ENCODE measurements at regions not wholly inside any gene's neighbourhood (a gene's known extent, or its start where the extent isn't known, plus 50 kb on each side); places are given as distances from the start of the nearest gene placed in this dataset.

GRCh38 chr15:48012191-48012590, 108.6 kb upstream of the SLC24A5 start:
- no peak overlapping the region for H3K18ac ChIP-seq (ENCODE audit: extremely low read depth, low read length)
- no peaks in the 10 kb centered on the region for H3K27me3 ChIP-seq (replicated peaks in 1 of 4; ENCODE audit: control insufficient read depth in 3 of 4, extremely low read depth in 1 of 4, insufficient read depth in 3 of 4, low read length in 3 of 4)
- H3K14ac ChIP-seq (ENCODE audit: insufficient read length) = no peak overlapping the region
- H4K8ac ChIP-seq (ENCODE audit: extremely low read depth, insufficient read depth, low read length) = no peak overlapping the region
- no peak overlapping the region for H2BK15ac ChIP-seq (ENCODE audit: low read length)
- H2BK120ac ChIP-seq (replicated peaks; ENCODE audit: low read depth, low read length) = no peak overlapping the region
- no peaks in the 10 kb centered on the region; the same call in 1 of the 2 replicates for H3K23me2 ChIP-seq (ENCODE audit: low read depth, low read length)
- no peak overlapping the region for H2AFZ ChIP-seq (ENCODE audit: low read length)
- POLR2A ChIA-PET (ENCODE audit: partially characterized antibody) = no interaction called here
- H2BK12ac ChIP-seq (ENCODE audit: low read depth, low read length) = no peak overlapping the region
- H3K9ac ChIP-seq (replicated peaks in 1 of 4; ENCODE audit: extremely low read depth in 1 of 4, low read depth in 3 of 4, low read length in 3 of 4) = no peak overlapping the region
- FAIRE-seq = no peak
- H4K5ac ChIP-seq (ENCODE audit: insufficient read length, low read depth, low read length) = no peak overlapping the region
- H3K9me3 ChIP-seq (ENCODE audit: insufficient read depth in 2 of 2, low read depth in 1 of 2, low read length in 1 of 2) = no peaks in the 10 kb centered on the region
- H3K36me3 ChIP-seq (ENCODE audit: control insufficient read depth in 2 of 4, insufficient read depth in 4 of 4, low read length in 3 of 4) = no peaks in the 10 kb centered on the region
- H2AK5ac ChIP-seq (ENCODE audit: low read depth, low read length) = no peak overlapping the region
- no peaks in the 10 kb centered on the region for H3K79me1 ChIP-seq (ENCODE audit: low read depth, low read length)
- H3K79me2 ChIP-seq (ENCODE audit: control insufficient read depth in 1 of 2, insufficient read depth in 2 of 2, low read length in 2 of 2) = no peaks in the 10 kb centered on the region; a peak in 1 of 4 replicates
- H3K4ac ChIP-seq (replicated peaks; ENCODE audit: insufficient read length, low read depth, low read length) = no peak overlapping the region
- H3K27ac ChIP-seq (ENCODE audit: low read depth, low read length) = no peak overlapping the region
- no peak for DNase-seq (ENCODE audit: low read depth in 1 of 2, low spot score in 2 of 2)
- H2BK20ac ChIP-seq (ENCODE audit: low read length) = no peak overlapping the region
- 0 out of 7 replicates have a peak, but pooled peaks cover 0 to 2% (median 0%) of the 10 kb centered on the region in 4 experiments for H3K4me1 ChIP-seq (replicated peaks in 1 of 4; ENCODE audit: control insufficient read depth in 3 of 4, insufficient read depth in 4 of 4, low read length in 3 of 4)
- no peak overlapping the region for H3K23ac ChIP-seq (ENCODE audit: insufficient read length)
- H4K91ac ChIP-seq (replicated peaks; ENCODE audit: insufficient read length, low read length) = no peak overlapping the region
- H2BK5ac ChIP-seq (ENCODE audit: low read depth, low read length) = no peak overlapping the region
- CTCF ChIA-PET (ENCODE audit: partially characterized antibody) = no interaction called here
- WGBS, 2 experiments (ENCODE audit: extremely low coverage in 1 of 2, insufficient coverage in 1 of 2, insufficient read length in 1 of 2, insufficient replicate concordance in 2 of 2, low coverage in 1 of 2, low lambda C conversion rate in 2 of 2, missing lambda C conversion rate in 1 of 2) = 93% methylated on average over 3 of the region's 3 CpGs; no CpG with 5 or more reads in 1 of the 2 experiments
- H4K20me1 ChIP-seq (replicated peaks in 1 of 2; ENCODE audit: control insufficient read depth in 1 of 2, insufficient read depth in 2 of 2, low read length in 2 of 2) = no peaks in the 10 kb centered on the region
- no peak overlapping the region for H3K4me2 ChIP-seq (ENCODE audit: insufficient read depth in 1 of 2, low read depth in 2 of 2, low read length in 2 of 2)
- H3K4me3 ChIP-seq (ENCODE audit: extremely low read depth in 1 of 4, insufficient read depth in 2 of 4, low read depth in 3 of 4, low read length in 4 of 4) = no peak overlapping the region
- H3K56ac ChIP-seq (replicated peaks; ENCODE audit: insufficient read length, low read depth, low read length) = no peak overlapping the region
- TF ChIP-seq SRF (IDR thresholded peaks at IDR 0.05; ENCODE audit: low read depth, low read length) (no peak), ASH2L (IDR thresholded peaks at IDR 0.05; ENCODE audit: low read length) (no peak), MAX (IDR thresholded peaks at IDR 0.05) (no peak), SIX5 (IDR thresholded peaks at IDR 0.05; ENCODE audit: low read depth, low read length) (no peak), KDM1A (IDR thresholded peaks at IDR 0.05; ENCODE audit: borderline replicate concordance, low read length) (no peak), RXRA (IDR thresholded peaks at IDR 0.05; ENCODE audit: insufficient read depth, low read depth, low read length) (no peak), RNF2 (IDR thresholded peaks at IDR 0.05; ENCODE audit: borderline replicate concordance, low read depth, low read length, missing control alignments, poor library complexity, severe bottlenecking) (no peak), BRCA1 (IDR thresholded peaks at IDR 0.05; ENCODE audit: low read depth, low read length) (no peak), RAD21 (IDR thresholded peaks at IDR 0.05 in 1 of 2, conservative IDR thresholded peaks at IDR 0.05 in 1 of 2; ENCODE audit: low read depth in 2 of 2, low read length in 2 of 2) (no peak), EP300 (IDR thresholded peaks at IDR 0.05; ENCODE audit: borderline replicate concordance in 1 of 2, low read depth in 2 of 2, low read length in 2 of 2) (no peak), SIRT6 (IDR thresholded peaks at IDR 0.05; ENCODE audit: low read length) (no peak), RBBP5 (IDR thresholded peaks at IDR 0.05; ENCODE audit: borderline replicate concordance, low read depth, low read length) (no peak), BACH1 (IDR thresholded peaks at IDR 0.05; ENCODE audit: low read length) (no peak), TAF1 (IDR thresholded peaks at IDR 0.05; ENCODE audit: low read depth, low read length) (no peak), JUND (IDR thresholded peaks at IDR 0.05; ENCODE audit: low read length) (no peak)
